Effector memory CD4-positive, alpha-beta T cell (primary cell): ENCODE measurements at regions not wholly inside any gene's neighbourhood (a gene's known extent, or its start where the extent isn't known, plus 50 kb on each side); places are given as distances from the start of the nearest gene placed in this dataset.

Source experiments
- DNase-seq, 3 donors: peaks; one replicate each; pipeline ENCODE4 v3.0.0-alpha.2; 2020
- H3K27ac ChIP-seq: 2 replicates; pipeline ENCODE4 v1.7.0; 2013; ENCODE audit warnings: mild to moderate bottlenecking, low read length, moderate library complexity; ENCODE audit not compliant: insufficient read depth, poor library complexity, severe bottlenecking
- H3K27me3 ChIP-seq: replicated peaks from 2 replicates; pipeline ENCODE4 v1.7.0; 2013; ENCODE audit warnings: mild to moderate bottlenecking, low read length; ENCODE audit not compliant: insufficient read depth, control insufficient read depth, poor library complexity, severe bottlenecking
- H3K36me3 ChIP-seq: 2 replicates; pipeline ENCODE4 v1.7.0; 2013; ENCODE audit warnings: mild to moderate bottlenecking, low read length, moderate library complexity; ENCODE audit not compliant: control insufficient read depth, insufficient read depth
- H3K4me1 ChIP-seq: 2 replicates; pipeline ENCODE4 v1.7.0; 2013; ENCODE audit warnings: low read length, mild to moderate bottlenecking; ENCODE audit not compliant: control insufficient read depth, insufficient read depth, poor library complexity, severe bottlenecking
- H3K4me3 ChIP-seq: 2 replicates; pipeline ENCODE4 v1.7.0; 2013; ENCODE audit warnings: low read length, low read depth, mild to moderate bottlenecking; ENCODE audit not compliant: insufficient read depth, poor library complexity, severe bottlenecking
- H3K9me3 ChIP-seq: 2 replicates; pipeline ENCODE4 v1.7.0; 2013; ENCODE audit warnings: mild to moderate bottlenecking, low read length, moderate library complexity; ENCODE audit not compliant: control insufficient read depth

GRCh38 chr9:31639451-31639850 is 745.0 kb upstream of the ACO1 start:
- H3K4me3 ChIP-seq, result no peak overlapping the region
- H3K4me1 ChIP-seq, result no peaks in the 10 kb centered on the region
- no peak for DNase-seq
- H3K27ac ChIP-seq, result no peak overlapping the region
- H3K9me3 ChIP-seq, result no peaks in the 10 kb centered on the region
- no peaks in the 10 kb centered on the region for H3K27me3 ChIP-seq
- no peaks in the 10 kb centered on the region for H3K36me3 ChIP-seq

- Histone ChIP-seq H3K4me3 (no peak overlapping the region), H3K27ac (no peak overlapping the region), H3K9me3 (no peaks in the 10 kb centered on the region), H3K27me3 (no peaks in the 10 kb centered on the region), H3K4me1 (no peaks in the 10 kb centered on the region), H3K36me3 (no peaks in the 10 kb centered on the region)
- DNase-seq, result no peak
Measured at GRCh38 chr9:31669311-31669710, 715.1 kb upstream of the ACO1 start.

- no peak for DNase-seq
- no peaks in the 10 kb centered on the region for H3K27me3 ChIP-seq
Measured at GRCh38 chr9:31671011-31671410, 713.4 kb upstream of the ACO1 start.

GRCh38 chr9:31674264-31674663 is 710.2 kb upstream of the ACO1 start:
- Histone ChIP-seq H3K27ac (no peak overlapping the region), H3K27me3 (no peaks in the 10 kb centered on the region), H3K9me3 (no peaks in the 10 kb centered on the region), H3K36me3 (no peaks in the 10 kb centered on the region), H3K4me1 (no peaks in the 10 kb centered on the region), H3K4me3 (no peak overlapping the region)
- no peak for DNase-seq

More at GRCh38 chr9:31671011-31671410, 713.4 kb upstream of the ACO1 start:
- no peaks in the 10 kb centered on the region for H3K9me3 ChIP-seq
- no peak overlapping the region for H3K4me3 ChIP-seq
- H3K36me3 ChIP-seq, result no peaks in the 10 kb centered on the region
- no peak overlapping the region for H3K27ac ChIP-seq
- no peaks in the 10 kb centered on the region for H3K4me1 ChIP-seq

GRCh38 chr9:31677415-31677814 is 707.0 kb upstream of the ACO1 start:
- Histone ChIP-seq H3K9me3 (no peaks in the 10 kb centered on the region), H3K27me3 (no peaks in the 10 kb centered on the region), H3K27ac (no peak overlapping the region), H3K4me3 (no peak overlapping the region), H3K36me3 (no peaks in the 10 kb centered on the region), H3K4me1 (no peaks in the 10 kb centered on the region)
- no peak for DNase-seq

GRCh38 chr9:31677877-31678276 is 706.6 kb upstream of the ACO1 start:
- H3K36me3 ChIP-seq, result no peaks in the 10 kb centered on the region
- no peak for DNase-seq
- H3K9me3 ChIP-seq, result no peaks in the 10 kb centered on the region
- H3K27ac ChIP-seq, result no peak overlapping the region
- H3K27me3 ChIP-seq, result no peaks in the 10 kb centered on the region
- H3K4me3 ChIP-seq, result no peak overlapping the region
- no peaks in the 10 kb centered on the region for H3K4me1 ChIP-seq

GRCh38 chr9:31683116-31683515 is 701.3 kb upstream of the ACO1 start:
- H3K4me3 ChIP-seq, result no peak overlapping the region
- DNase-seq, result no peak
- no peak overlapping the region for H3K27ac ChIP-seq
- no peaks in the 10 kb centered on the region for H3K9me3 ChIP-seq
- no peaks in the 10 kb centered on the region for H3K36me3 ChIP-seq
- H3K4me1 ChIP-seq, result no peaks in the 10 kb centered on the region
- no peaks in the 10 kb centered on the region for H3K27me3 ChIP-seq

- H3K4me3 ChIP-seq, result no peak overlapping the region
- H3K27ac ChIP-seq, result no peak overlapping the region
- DNase-seq, result no peak
- no peaks in the 10 kb centered on the region for H3K36me3 ChIP-seq
- H3K9me3 ChIP-seq, result no peaks in the 10 kb centered on the region
- H3K4me1 ChIP-seq, result no peaks in the 10 kb centered on the region
- H3K27me3 ChIP-seq, result no peaks in the 10 kb centered on the region
Measured at GRCh38 chr9:31697956-31698355, 686.5 kb upstream of the ACO1 start.

- no peaks in the 10 kb centered on the region for H3K9me3 ChIP-seq
- DNase-seq, result no peak
- H3K27me3 ChIP-seq, result no peaks in the 10 kb centered on the region
- no peak overlapping the region for H3K27ac ChIP-seq
- no peaks in the 10 kb centered on the region for H3K36me3 ChIP-seq
- H3K4me1 ChIP-seq, result no peaks in the 10 kb centered on the region
- no peak overlapping the region for H3K4me3 ChIP-seq
Measured at GRCh38 chr9:31699836-31700235, 684.6 kb upstream of the ACO1 start.

- no peaks in the 10 kb centered on the region for H3K27me3 ChIP-seq
- no peaks in the 10 kb centered on the region for H3K4me1 ChIP-seq
- H3K9me3 ChIP-seq, result no peaks in the 10 kb centered on the region
- no peak overlapping the region for H3K27ac ChIP-seq
- H3K4me3 ChIP-seq, result no peak overlapping the region
- DNase-seq, result no peak
- no peaks in the 10 kb centered on the region for H3K36me3 ChIP-seq
Measured at GRCh38 chr9:31700252-31701045, 684.0 kb upstream of the ACO1 start.
